K562 (cell line): ENCODE measurements at regions not wholly inside any gene's neighbourhood (a gene's known extent, or its start where the extent isn't known, plus 50 kb on each side); places are given as distances from the start of the nearest gene placed in this dataset.

Experiments
- ARID2 ChIP-seq: fragments of 450-650 bp; IDR thresholded peaks from 2 replicates; pipeline ENCODE4 v1.6.1; 2017; ENCODE audit warnings: antibody characterized with exemption, mild to moderate bottlenecking
- CCNT2 ChIP-seq: IDR thresholded peaks from 2 replicates; pipeline ENCODE4 v1.6.1; 2011; ENCODE audit warnings: borderline replicate concordance, low read depth, mild to moderate bottlenecking, moderate library complexity, mixed read lengths, low read length; ENCODE audit not compliant: insufficient read length; ENCODE audit errors: extremely low read depth
- CHD1 ChIP-seq: fragments of 200-600 bp; sonication (generic); IDR thresholded peaks from one replicate; pipeline ENCODE4 v1.6.1; 2012; ENCODE audit warnings: mild to moderate bottlenecking, moderate library complexity, low read length, inconsistent platforms
- CTBP1 ChIP-seq: fragments of 450-650 bp; IDR thresholded peaks from 2 replicates; pipeline ENCODE4 v1.6.1; 2016; ENCODE audit warnings: borderline replicate concordance
- DPF2 ChIP-seq: fragments of 450-650 bp; IDR thresholded peaks from 2 replicates; pipeline ENCODE4 v1.6.1; 2016
- FOXJ2 ChIP-seq: fragments of 200-800 bp; sonication (Bioruptor generic); IDR thresholded peaks from 2 replicates; pipeline ENCODE4 v1.6.1; 2016; ENCODE audit warnings: missing genetic modification characterization, missing compliant biosample characterization
- FOXP1 ChIP-seq: sonication (generic); formaldehyde crosslinking; IDR thresholded peaks from 2 replicates; pipeline ENCODE4 v1.8.0; 2022; ENCODE audit warnings: mild to moderate bottlenecking, missing genetic modification reagents
- HDGF ChIP-seq: fragments of 450-650 bp; IDR thresholded peaks from 2 replicates; pipeline ENCODE4 v1.6.1; 2016
- SAFB2 ChIP-seq: fragments of 200-400 bp; formaldehyde crosslinking; IDR thresholded peaks from 2 replicates; pipeline ENCODE4 v1.6.1; 2018; ENCODE audit warnings: borderline replicate concordance, low read length, low read depth, moderate library complexity; ENCODE audit not compliant: severe bottlenecking
- SAP30 ChIP-seq: fragments of 200-600 bp; sonication (generic); IDR thresholded peaks from 2 replicates; pipeline ENCODE4 v1.6.1; 2012; ENCODE audit warnings: borderline replicate concordance, low read depth, mild to moderate bottlenecking, moderate library complexity, low read length, control low read depth, inconsistent platforms; ENCODE audit not compliant: insufficient read depth, poor library complexity, severe bottlenecking
- SMAD4 ChIP-seq: fragments of 250-450 bp; sonication (Bioruptor Pico); conservative IDR thresholded peaks from 2 replicates; pipeline ENCODE4 v1.8.0; 2021; ENCODE audit warnings: inconsistent platforms, mild to moderate bottlenecking, moderate library complexity
- STAG1 ChIP-seq: sonication (generic); formaldehyde crosslinking; IDR thresholded peaks from 2 replicates; pipeline ENCODE4 v1.5.0; 2020; ENCODE audit warnings: missing genetic modification reagents, borderline replicate concordance
- XRCC3 ChIP-seq: fragments of 450-650 bp; IDR thresholded peaks from 2 replicates; pipeline ENCODE4 v1.6.1; 2017; ENCODE audit warnings: mild to moderate bottlenecking, moderate library complexity
- ZFX ChIP-seq: sonication (generic); formaldehyde crosslinking; IDR thresholded peaks from 2 replicates; pipeline ENCODE4 v1.8.0; 2022; ENCODE audit warnings: mild to moderate bottlenecking, missing genetic modification reagents, moderate library complexity
- ZNF23 ChIP-seq: fragments of 250-450 bp; sonication (Bioruptor Pico); IDR thresholded peaks from 2 replicates; pipeline ENCODE4 v1.4.0; 2020; ENCODE audit warnings: mild to moderate bottlenecking
- TF ChIP-seq, protein P1 (sequence below), 3 experiments: IDR thresholded peaks in 2 of 3; conservative IDR thresholded peaks in 1 of 3; 2 replicates each; pipeline ENCODE4 v1.5.1; 2011 to 2012; ENCODE audit warnings: low read length in 3 of 3, mild to moderate bottlenecking in 3 of 3, control low read depth in 2 of 3, improper control_type of control experiment in 1 of 3, inconsistent platforms in 1 of 3, low read depth in 1 of 3, mixed read lengths in 1 of 3, moderate library complexity in 1 of 3; ENCODE audit not compliant: insufficient read depth in 2 of 3
- TF ChIP-seq, protein P2 (sequence below), 2 experiments: IDR thresholded peaks; 2 replicates each; pipeline ENCODE4 v1.6.1; 2011; ENCODE audit warnings: borderline replicate concordance in 1 of 2, control low read depth in 1 of 2, low read depth in 1 of 2, low read length in 1 of 2, mild to moderate bottlenecking in 1 of 2, mixed read lengths in 1 of 2, moderate library complexity in 1 of 2; ENCODE audit not compliant: insufficient read depth in 1 of 2, insufficient read length in 1 of 2, poor library complexity in 1 of 2, severe bottlenecking in 1 of 2; ENCODE audit errors: extremely low read depth in 1 of 2
- TF ChIP-seq, protein P3 (sequence below): IDR thresholded peaks from 2 replicates; pipeline ENCODE4 v1.6.1; 2014; ENCODE audit warnings: antibody characterized with exemption
- TF ChIP-seq, protein P4 (sequence below): fragments of 250-450 bp; sonication (Bioruptor Pico); IDR thresholded peaks from 2 replicates; pipeline ENCODE4 v1.8.0; 2021; ENCODE audit warnings: borderline replicate concordance, mild to moderate bottlenecking, moderate library complexity; ENCODE audit not compliant: poor library complexity, severe bottlenecking
- TF ChIP-seq, protein P5 (sequence below), 2 experiments: fragments of 450-650 bp in 1 of 2; sonication (generic) in 1 of 2; formaldehyde crosslinking in 1 of 2; IDR thresholded peaks in 1 of 2; conservative IDR thresholded peaks in 1 of 2; 2 replicates each; pipeline versions ENCODE4 v1.6.1 to v1.8.1; 2016 to 2023; ENCODE audit warnings: mild to moderate bottlenecking in 2 of 2, moderate library complexity in 2 of 2, inconsistent platforms in 1 of 2, missing genetic modification reagents in 1 of 2
- TF ChIP-seq, protein P6 (sequence below): fragments of 450-650 bp; formaldehyde crosslinking; conservative IDR thresholded peaks from 2 replicates; pipeline ENCODE4 v1.4.0; 2022; ENCODE audit warnings: mild to moderate bottlenecking, missing genetic modification characterization

DNA sequence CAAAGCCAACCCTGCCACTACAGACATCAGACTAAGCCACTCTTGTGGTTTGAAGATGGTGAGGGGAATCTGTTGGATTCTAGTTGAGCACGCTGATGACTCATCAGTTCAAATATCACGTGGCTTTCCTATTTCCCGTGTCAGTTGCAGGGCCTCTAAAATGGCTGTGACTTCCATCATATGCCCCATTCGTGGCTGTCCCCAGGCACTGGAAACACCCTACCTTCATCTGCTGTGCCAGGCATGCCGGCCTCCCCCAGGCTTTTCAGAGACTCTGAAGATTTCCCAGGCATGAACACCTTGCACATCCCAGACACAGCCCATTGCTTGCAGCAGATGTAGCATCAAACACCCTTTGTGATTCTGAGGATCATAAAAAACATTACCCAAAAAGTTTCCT lies 659.9 kb downstream of the UQCRFS1 start (continued):
- TF ChIP-seq, protein P1, sequence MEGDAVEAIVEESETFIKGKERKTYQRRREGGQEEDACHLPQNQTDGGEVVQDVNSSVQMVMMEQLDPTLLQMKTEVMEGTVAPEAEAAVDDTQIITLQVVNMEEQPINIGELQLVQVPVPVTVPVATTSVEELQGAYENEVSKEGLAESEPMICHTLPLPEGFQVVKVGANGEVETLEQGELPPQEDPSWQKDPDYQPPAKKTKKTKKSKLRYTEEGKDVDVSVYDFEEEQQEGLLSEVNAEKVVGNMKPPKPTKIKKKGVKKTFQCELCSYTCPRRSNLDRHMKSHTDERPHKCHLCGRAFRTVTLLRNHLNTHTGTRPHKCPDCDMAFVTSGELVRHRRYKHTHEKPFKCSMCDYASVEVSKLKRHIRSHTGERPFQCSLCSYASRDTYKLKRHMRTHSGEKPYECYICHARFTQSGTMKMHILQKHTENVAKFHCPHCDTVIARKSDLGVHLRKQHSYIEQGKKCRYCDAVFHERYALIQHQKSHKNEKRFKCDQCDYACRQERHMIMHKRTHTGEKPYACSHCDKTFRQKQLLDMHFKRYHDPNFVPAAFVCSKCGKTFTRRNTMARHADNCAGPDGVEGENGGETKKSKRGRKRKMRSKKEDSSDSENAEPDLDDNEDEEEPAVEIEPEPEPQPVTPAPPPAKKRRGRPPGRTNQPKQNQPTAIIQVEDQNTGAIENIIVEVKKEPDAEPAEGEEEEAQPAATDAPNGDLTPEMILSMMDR (IDR thresholded peaks at IDR 0.05 in 2 of 3, conservative IDR thresholded peaks at IDR 0.05 in 1 of 3; ENCODE audit: insufficient read depth in 2 of 3, low read depth in 1 of 3, low read length in 3 of 3): no peak
- TF ChIP-seq DPF2 (0 out of 2 replicates have a peak, but pooled peaks have one; percentile 34), ZFX (CRISPR knock-in tag) (no peak; the same call in 1 of the 2 replicates), CHD1 (no peak), FOXP1 (CRISPR knock-in tag) (no peak), SAFB2 (no peak), HDGF (no peak), FOXJ2 (no peak), XRCC3 (no peak), SMAD4 (CRISPR knock-in tag) (peak; percentile 93), CCNT2 (no peak), ZNF23 (CRISPR knock-in tag) (no peak), CTBP1 (no peak), STAG1 (CRISPR knock-in tag) (no peak), SAP30 (no peak), ARID2 (no peak)
- TF ChIP-seq, protein P2, sequence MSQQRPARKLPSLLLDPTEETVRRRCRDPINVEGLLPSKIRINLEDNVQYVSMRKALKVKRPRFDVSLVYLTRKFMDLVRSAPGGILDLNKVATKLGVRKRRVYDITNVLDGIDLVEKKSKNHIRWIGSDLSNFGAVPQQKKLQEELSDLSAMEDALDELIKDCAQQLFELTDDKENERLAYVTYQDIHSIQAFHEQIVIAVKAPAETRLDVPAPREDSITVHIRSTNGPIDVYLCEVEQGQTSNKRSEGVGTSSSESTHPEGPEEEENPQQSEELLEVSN (IDR thresholded peaks at IDR 0.05; ENCODE audit: borderline replicate concordance in 1 of 2, extremely low read depth in 1 of 2, insufficient read depth in 1 of 2, insufficient read length in 1 of 2, low read depth in 1 of 2, low read length in 1 of 2, poor library complexity in 1 of 2, severe bottlenecking in 1 of 2): peak; percentile 23 to 44
- TF ChIP-seq, protein P3, sequence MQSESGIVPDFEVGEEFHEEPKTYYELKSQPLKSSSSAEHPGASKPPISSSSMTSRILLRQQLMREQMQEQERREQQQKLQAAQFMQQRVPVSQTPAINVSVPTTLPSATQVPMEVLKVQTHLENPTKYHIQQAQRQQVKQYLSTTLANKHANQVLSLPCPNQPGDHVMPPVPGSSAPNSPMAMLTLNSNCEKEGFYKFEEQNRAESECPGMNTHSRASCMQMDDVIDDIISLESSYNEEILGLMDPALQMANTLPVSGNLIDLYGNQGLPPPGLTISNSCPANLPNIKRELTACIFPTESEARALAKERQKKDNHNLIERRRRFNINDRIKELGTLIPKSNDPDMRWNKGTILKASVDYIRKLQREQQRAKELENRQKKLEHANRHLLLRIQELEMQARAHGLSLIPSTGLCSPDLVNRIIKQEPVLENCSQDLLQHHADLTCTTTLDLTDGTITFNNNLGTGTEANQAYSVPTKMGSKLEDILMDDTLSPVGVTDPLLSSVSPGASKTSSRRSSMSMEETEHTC: no peak
- TF ChIP-seq, protein P4, sequence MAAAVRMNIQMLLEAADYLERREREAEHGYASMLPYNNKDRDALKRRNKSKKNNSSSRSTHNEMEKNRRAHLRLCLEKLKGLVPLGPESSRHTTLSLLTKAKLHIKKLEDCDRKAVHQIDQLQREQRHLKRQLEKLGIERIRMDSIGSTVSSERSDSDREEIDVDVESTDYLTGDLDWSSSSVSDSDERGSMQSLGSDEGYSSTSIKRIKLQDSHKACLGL (CRISPR knock-in tag): no peak
- TF ChIP-seq, protein P5, sequence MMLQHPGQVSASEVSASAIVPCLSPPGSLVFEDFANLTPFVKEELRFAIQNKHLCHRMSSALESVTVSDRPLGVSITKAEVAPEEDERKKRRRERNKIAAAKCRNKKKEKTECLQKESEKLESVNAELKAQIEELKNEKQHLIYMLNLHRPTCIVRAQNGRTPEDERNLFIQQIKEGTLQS (IDR thresholded peaks at IDR 0.05): peak; percentile 97
- TF ChIP-seq, protein P5 (CRISPR knock-in tag; conservative IDR thresholded peaks at IDR 0.05): peak; percentile 76; the same call in 1 of the 2 replicates
- TF ChIP-seq, protein P6, sequence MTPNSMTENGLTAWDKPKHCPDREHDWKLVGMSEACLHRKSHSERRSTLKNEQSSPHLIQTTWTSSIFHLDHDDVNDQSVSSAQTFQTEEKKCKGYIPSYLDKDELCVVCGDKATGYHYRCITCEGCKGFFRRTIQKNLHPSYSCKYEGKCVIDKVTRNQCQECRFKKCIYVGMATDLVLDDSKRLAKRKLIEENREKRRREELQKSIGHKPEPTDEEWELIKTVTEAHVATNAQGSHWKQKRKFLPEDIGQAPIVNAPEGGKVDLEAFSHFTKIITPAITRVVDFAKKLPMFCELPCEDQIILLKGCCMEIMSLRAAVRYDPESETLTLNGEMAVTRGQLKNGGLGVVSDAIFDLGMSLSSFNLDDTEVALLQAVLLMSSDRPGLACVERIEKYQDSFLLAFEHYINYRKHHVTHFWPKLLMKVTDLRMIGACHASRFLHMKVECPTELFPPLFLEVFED (CRISPR knock-in tag): peak; percentile 25; the same call in 1 of the 2 replicates
